HEK293 (cell line): ENCODE measurements at regions not wholly inside any gene's neighbourhood (a gene's known extent, or its start where the extent isn't known, plus 50 kb on each side); places are given as distances from the start of the nearest gene placed in this dataset.

Source experiments
- CTCF ChIA-PET: fragments of 350-600 bp; formaldehyde crosslinking; extraction: SDS; loops from one replicate; lab custom pipeline; 2021; ENCODE audit warnings: antibody characterized with exemption; lab: Yijun Ruan, JAX
- POLR2A ChIA-PET: fragments of 300-600 bp; formaldehyde crosslinking; extraction: SDS; loops from one replicate; lab custom pipeline; 2020; ENCODE audit warnings: antibody characterized with exemption, inconsistent platforms; lab: Yijun Ruan, JAX
- H3K27ac ChIP-seq: fragments of 200-500 bp; sonication (Bioruptor generic); 2 replicates; pipeline ENCODE4 v1.5.1; 2014; ENCODE audit warnings: low read depth, low read length, control low read depth, inconsistent platforms; ENCODE audit errors: extremely low read depth
- H3K36me3 ChIP-seq, 2 experiments: fragments of 200-500 bp in 1 of 2; sonication (Bioruptor generic) in 1 of 2; 1 replicate in 1 of 2; 2 replicates in 1 of 2; pipeline ENCODE4 v1.5.1; 2014 to 2017; ENCODE audit warnings: inconsistent platforms in 2 of 2, low read length in 2 of 2; ENCODE audit not compliant: control insufficient read depth in 2 of 2, insufficient read depth in 1 of 2
- H3K4me1 ChIP-seq: fragments of 200-500 bp; sonication (Bioruptor generic); 2 replicates; pipeline ENCODE4 v1.5.1; 2014; ENCODE audit warnings: mild to moderate bottlenecking, low read length, inconsistent platforms; ENCODE audit not compliant: control insufficient read depth, insufficient read depth
- H3K4me3 ChIP-seq: 2 replicates; pipeline ENCODE4 v1.5.1; 2011; ENCODE audit warnings: low read depth, mild to moderate bottlenecking, control low read depth, low read length, moderate library complexity
- H3K9me3 ChIP-seq: fragments of 200-500 bp; sonication (Bioruptor generic); 2 replicates; pipeline ENCODE4 v1.5.1; 2014; ENCODE audit warnings: low read depth, low read length, inconsistent platforms; ENCODE audit not compliant: control insufficient read depth, insufficient read depth
- HOXD13 ChIP-seq: sonication (generic); formaldehyde crosslinking; IDR thresholded peaks from 2 replicates; pipeline ENCODE4 v1.8.0; 2022; ENCODE audit warnings: missing genetic modification reagents, borderline replicate concordance
- KLF7 ChIP-seq: fragments of 450-650 bp; formaldehyde crosslinking; IDR thresholded peaks from 2 replicates; pipeline ENCODE4 v1.5.1; 2016; ENCODE audit warnings: missing biosample characterization, missing genetic modification characterization, borderline replicate concordance
- KLF9 ChIP-seq: fragments of 450-650 bp; formaldehyde crosslinking; IDR thresholded peaks from 2 replicates; pipeline ENCODE4 v1.5.1; 2016; ENCODE audit warnings: missing biosample characterization, missing genetic modification characterization, low read depth
- SP7 ChIP-seq: fragments of 450-650 bp; formaldehyde crosslinking; IDR thresholded peaks from 2 replicates; pipeline ENCODE4 v1.5.1; 2016; ENCODE audit warnings: missing biosample characterization, missing genetic modification characterization
- ZFP3 ChIP-seq: fragments of 450-650 bp; formaldehyde crosslinking; IDR thresholded peaks from 2 replicates; pipeline ENCODE4 v1.5.1; 2016; ENCODE audit warnings: low read depth, missing biosample characterization, missing genetic modification characterization
- ZFP37 ChIP-seq: fragments of 450-650 bp; formaldehyde crosslinking; IDR thresholded peaks from 2 replicates; pipeline ENCODE4 v1.5.1; 2016; ENCODE audit warnings: missing biosample characterization, missing genetic modification characterization
- ZNF2 ChIP-seq: fragments of 450-650 bp; formaldehyde crosslinking; IDR thresholded peaks from 2 replicates; pipeline ENCODE4 v1.5.1; 2016; ENCODE audit warnings: missing biosample characterization, missing genetic modification characterization
- ZNF23 ChIP-seq: fragments of 450-650 bp; formaldehyde crosslinking; IDR thresholded peaks from 2 replicates; pipeline ENCODE4 v1.5.1; 2016; ENCODE audit warnings: missing biosample characterization, missing genetic modification characterization, borderline replicate concordance
- ZNF248 ChIP-seq: fragments of 450-650 bp; formaldehyde crosslinking; IDR thresholded peaks from 2 replicates; pipeline ENCODE4 v1.5.1; 2017; ENCODE audit warnings: missing biosample characterization, missing genetic modification characterization
- ZNF398 ChIP-seq: fragments of 450-650 bp; formaldehyde crosslinking; IDR thresholded peaks from 2 replicates; pipeline ENCODE4 v1.5.1; 2017; ENCODE audit warnings: missing biosample characterization, missing genetic modification characterization
- ZNF501 ChIP-seq: fragments of 450-650 bp; formaldehyde crosslinking; IDR thresholded peaks from 2 replicates; pipeline ENCODE4 v1.5.1; 2016; ENCODE audit warnings: missing biosample characterization, missing genetic modification characterization
- ZNF654 ChIP-seq: fragments of 450-650 bp; formaldehyde crosslinking; IDR thresholded peaks from 2 replicates; pipeline ENCODE4 v1.5.1; 2016; ENCODE audit warnings: low read depth, missing biosample characterization, missing genetic modification characterization
- ZNF658 ChIP-seq: fragments of 450-650 bp; formaldehyde crosslinking; IDR thresholded peaks from 2 replicates; pipeline ENCODE4; 2016; ENCODE audit warnings: missing biosample characterization, missing genetic modification characterization
- ZNF660 ChIP-seq: fragments of 450-650 bp; IDR thresholded peaks from 2 replicates; pipeline ENCODE4 v1.5.1; 2018; ENCODE audit warnings: missing biosample characterization, mild to moderate bottlenecking, missing genetic modification characterization
- ZNF670 ChIP-seq: fragments of 450-650 bp; formaldehyde crosslinking; IDR thresholded peaks from 2 replicates; pipeline ENCODE4 v1.5.1; 2016; ENCODE audit warnings: missing biosample characterization, missing genetic modification characterization, low read depth
- ZNF692 ChIP-seq: fragments of 450-650 bp; formaldehyde crosslinking; IDR thresholded peaks from 2 replicates; pipeline ENCODE4 v1.5.1; 2016; ENCODE audit warnings: missing biosample characterization, missing genetic modification characterization
- ZNF776 ChIP-seq: fragments of 450-650 bp; formaldehyde crosslinking; IDR thresholded peaks from 2 replicates; pipeline ENCODE4 v1.5.0; 2017; ENCODE audit warnings: missing biosample characterization, missing genetic modification characterization, borderline replicate concordance
- ZXDB ChIP-seq: fragments of 450-650 bp; formaldehyde crosslinking; IDR thresholded peaks from 2 replicates; pipeline ENCODE4 v1.5.1; 2016; ENCODE audit warnings: missing biosample characterization, missing genetic modification characterization
- TF ChIP-seq, protein P1 (sequence below): fragments of 450-650 bp; formaldehyde crosslinking; IDR thresholded peaks from 2 replicates; pipeline ENCODE4 v1.5.1; 2016; ENCODE audit warnings: missing biosample characterization, missing genetic modification characterization
- TF ChIP-seq, protein P2 (sequence below): IDR thresholded peaks from 2 replicates; pipeline ENCODE4 v1.6.1; 2011; ENCODE audit warnings: mild to moderate bottlenecking, low read depth, low read length, borderline replicate concordance
- TF ChIP-seq, protein P3 (sequence below): fragments of 450-650 bp; formaldehyde crosslinking; IDR thresholded peaks from 2 replicates; pipeline ENCODE4 v1.5.1; 2016; ENCODE audit warnings: missing biosample characterization, missing genetic modification characterization
- TF ChIP-seq, protein P4 (sequence below): fragments of 450-650 bp; formaldehyde crosslinking; IDR thresholded peaks from 2 replicates; pipeline ENCODE4 v1.5.1; 2016; ENCODE audit warnings: missing biosample characterization, missing genetic modification characterization
- TF ChIP-seq, protein P5 (sequence below): fragments of 450-650 bp; formaldehyde crosslinking; IDR thresholded peaks from 2 replicates; pipeline ENCODE4 v1.5.1; 2017; ENCODE audit warnings: missing biosample characterization, missing genetic modification characterization
- TF ChIP-seq, protein P6 (sequence below): sonication (generic); formaldehyde crosslinking; IDR thresholded peaks from 2 replicates; pipeline ENCODE4 v1.8.1; 2022; ENCODE audit warnings: mild to moderate bottlenecking, moderate library complexity, missing genetic modification reagents

- H3K36me3 ChIP-seq, result no peaks in the 10 kb centered on the region
- no peak overlapping the region for H3K27ac ChIP-seq
- H3K4me1 ChIP-seq, result no peaks in the 10 kb centered on the region
- ChIA-PET CTCF (no interaction called here), POLR2A (no interaction called here)
- no peak for TF ChIP-seq ZNF776
- TF ChIP-seq, protein P1, sequence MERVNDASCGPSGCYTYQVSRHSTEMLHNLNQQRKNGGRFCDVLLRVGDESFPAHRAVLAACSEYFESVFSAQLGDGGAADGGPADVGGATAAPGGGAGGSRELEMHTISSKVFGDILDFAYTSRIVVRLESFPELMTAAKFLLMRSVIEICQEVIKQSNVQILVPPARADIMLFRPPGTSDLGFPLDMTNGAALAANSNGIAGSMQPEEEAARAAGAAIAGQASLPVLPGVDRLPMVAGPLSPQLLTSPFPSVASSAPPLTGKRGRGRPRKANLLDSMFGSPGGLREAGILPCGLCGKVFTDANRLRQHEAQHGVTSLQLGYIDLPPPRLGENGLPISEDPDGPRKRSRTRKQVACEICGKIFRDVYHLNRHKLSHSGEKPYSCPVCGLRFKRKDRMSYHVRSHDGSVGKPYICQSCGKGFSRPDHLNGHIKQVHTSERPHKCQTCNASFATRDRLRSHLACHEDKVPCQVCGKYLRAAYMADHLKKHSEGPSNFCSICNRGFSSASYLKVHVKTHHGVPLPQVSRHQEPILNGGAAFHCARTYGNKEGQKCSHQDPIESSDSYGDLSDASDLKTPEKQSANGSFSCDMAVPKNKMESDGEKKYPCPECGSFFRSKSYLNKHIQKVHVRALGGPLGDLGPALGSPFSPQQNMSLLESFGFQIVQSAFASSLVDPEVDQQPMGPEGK (tag by site-specific recombination), result no peak
- TF ChIP-seq HOXD13, result no peak
- no peak for TF ChIP-seq ZNF23 (tag by site-specific recombination)
- TF ChIP-seq, protein P2, sequence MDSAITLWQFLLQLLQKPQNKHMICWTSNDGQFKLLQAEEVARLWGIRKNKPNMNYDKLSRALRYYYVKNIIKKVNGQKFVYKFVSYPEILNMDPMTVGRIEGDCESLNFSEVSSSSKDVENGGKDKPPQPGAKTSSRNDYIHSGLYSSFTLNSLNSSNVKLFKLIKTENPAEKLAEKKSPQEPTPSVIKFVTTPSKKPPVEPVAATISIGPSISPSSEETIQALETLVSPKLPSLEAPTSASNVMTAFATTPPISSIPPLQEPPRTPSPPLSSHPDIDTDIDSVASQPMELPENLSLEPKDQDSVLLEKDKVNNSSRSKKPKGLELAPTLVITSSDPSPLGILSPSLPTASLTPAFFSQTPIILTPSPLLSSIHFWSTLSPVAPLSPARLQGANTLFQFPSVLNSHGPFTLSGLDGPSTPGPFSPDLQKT, result no peak
- no peak for TF ChIP-seq ZNF654 (tag by site-specific recombination)
- no peak for TF ChIP-seq ZNF501 (tag by site-specific recombination)
- no peak for TF ChIP-seq ZNF2 (tag by site-specific recombination)
- no peak for TF ChIP-seq KLF9
- no peak for TF ChIP-seq ZNF660 (tag by site-specific recombination)
- no peak for TF ChIP-seq ZFP37 (tag by site-specific recombination)
- no peak for TF ChIP-seq KLF7
- TF ChIP-seq, protein P3, sequence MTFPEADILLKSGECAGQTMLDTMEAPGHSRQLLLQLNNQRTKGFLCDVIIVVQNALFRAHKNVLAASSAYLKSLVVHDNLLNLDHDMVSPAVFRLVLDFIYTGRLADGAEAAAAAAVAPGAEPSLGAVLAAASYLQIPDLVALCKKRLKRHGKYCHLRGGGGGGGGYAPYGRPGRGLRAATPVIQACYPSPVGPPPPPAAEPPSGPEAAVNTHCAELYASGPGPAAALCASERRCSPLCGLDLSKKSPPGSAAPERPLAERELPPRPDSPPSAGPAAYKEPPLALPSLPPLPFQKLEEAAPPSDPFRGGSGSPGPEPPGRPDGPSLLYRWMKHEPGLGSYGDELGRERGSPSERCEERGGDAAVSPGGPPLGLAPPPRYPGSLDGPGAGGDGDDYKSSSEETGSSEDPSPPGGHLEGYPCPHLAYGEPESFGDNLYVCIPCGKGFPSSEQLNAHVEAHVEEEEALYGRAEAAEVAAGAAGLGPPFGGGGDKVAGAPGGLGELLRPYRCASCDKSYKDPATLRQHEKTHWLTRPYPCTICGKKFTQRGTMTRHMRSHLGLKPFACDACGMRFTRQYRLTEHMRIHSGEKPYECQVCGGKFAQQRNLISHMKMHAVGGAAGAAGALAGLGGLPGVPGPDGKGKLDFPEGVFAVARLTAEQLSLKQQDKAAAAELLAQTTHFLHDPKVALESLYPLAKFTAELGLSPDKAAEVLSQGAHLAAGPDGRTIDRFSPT (tag by site-specific recombination), result no peak
- no peak for TF ChIP-seq ZNF248
- no peak for TF ChIP-seq ZNF398 (tag by site-specific recombination)
- TF ChIP-seq, protein P4, sequence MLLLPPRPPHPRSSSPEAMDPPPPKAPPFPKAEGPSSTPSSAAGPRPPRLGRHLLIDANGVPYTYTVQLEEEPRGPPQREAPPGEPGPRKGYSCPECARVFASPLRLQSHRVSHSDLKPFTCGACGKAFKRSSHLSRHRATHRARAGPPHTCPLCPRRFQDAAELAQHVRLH (tag by site-specific recombination), result no peak
- TF ChIP-seq, all 188 proteins: peak for 0
- H3K4me3 ChIP-seq, result no peak overlapping the region
- no peaks in the 10 kb centered on the region for H3K9me3 ChIP-seq
These were observed 511.0 kb downstream of the PRELID2 start for GRCh38 chr5:145324101-145324500.

GRCh38 chr5:145316282-145316681 is 518.9 kb downstream of the PRELID2 start:
- H3K9me3 ChIP-seq, result no peaks in the 10 kb centered on the region
- H3K4me3 ChIP-seq, result no peak overlapping the region
- ChIA-PET CTCF (no interaction called here), POLR2A (no interaction called here)
- H3K4me1 ChIP-seq, result no peaks in the 10 kb centered on the region
- H3K27ac ChIP-seq, result no peak overlapping the region
- no peaks in the 10 kb centered on the region for H3K36me3 ChIP-seq
- TF ChIP-seq ZNF658 (tag by site-specific recombination) (no peak), ZFP3 (tag by site-specific recombination) (no peak), ZNF692 (tag by site-specific recombination) (no peak), SP7 (tag by site-specific recombination) (no peak), ZXDB (tag by site-specific recombination) (no peak), ZNF670 (no peak)
- TF ChIP-seq, protein P5, sequence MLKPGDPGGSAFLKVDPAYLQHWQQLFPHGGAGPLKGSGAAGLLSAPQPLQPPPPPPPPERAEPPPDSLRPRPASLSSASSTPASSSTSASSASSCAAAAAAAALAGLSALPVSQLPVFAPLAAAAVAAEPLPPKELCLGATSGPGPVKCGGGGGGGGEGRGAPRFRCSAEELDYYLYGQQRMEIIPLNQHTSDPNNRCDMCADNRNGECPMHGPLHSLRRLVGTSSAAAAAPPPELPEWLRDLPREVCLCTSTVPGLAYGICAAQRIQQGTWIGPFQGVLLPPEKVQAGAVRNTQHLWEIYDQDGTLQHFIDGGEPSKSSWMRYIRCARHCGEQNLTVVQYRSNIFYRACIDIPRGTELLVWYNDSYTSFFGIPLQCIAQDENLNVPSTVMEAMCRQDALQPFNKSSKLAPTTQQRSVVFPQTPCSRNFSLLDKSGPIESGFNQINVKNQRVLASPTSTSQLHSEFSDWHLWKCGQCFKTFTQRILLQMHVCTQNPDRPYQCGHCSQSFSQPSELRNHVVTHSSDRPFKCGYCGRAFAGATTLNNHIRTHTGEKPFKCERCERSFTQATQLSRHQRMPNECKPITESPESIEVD (tag by site-specific recombination), result no peak
- TF ChIP-seq, protein P6, sequence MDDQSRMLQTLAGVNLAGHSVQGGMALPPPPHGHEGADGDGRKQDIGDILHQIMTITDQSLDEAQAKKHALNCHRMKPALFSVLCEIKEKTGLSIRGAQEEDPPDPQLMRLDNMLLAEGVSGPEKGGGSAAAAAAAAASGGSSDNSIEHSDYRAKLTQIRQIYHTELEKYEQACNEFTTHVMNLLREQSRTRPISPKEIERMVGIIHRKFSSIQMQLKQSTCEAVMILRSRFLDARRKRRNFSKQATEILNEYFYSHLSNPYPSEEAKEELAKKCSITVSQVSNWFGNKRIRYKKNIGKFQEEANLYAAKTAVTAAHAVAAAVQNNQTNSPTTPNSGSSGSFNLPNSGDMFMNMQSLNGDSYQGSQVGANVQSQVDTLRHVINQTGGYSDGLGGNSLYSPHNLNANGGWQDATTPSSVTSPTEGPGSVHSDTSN (CRISPR knock-in tag), result no peak
